MCF 10A (cell line): ENCODE measurements at regions not wholly inside any gene's neighbourhood (a gene's known extent, or its start where the extent isn't known, plus 50 kb on each side); places are given as distances from the start of the nearest gene placed in this dataset.

Experiments
- BruUV-seq: library from RNA; stranded (reverse); fragments of 400-500 nt; replicated peaks from 2 replicates; lab custom pipeline; 2021; lab: Mats Ljungman, UMichigan
- CTCF ChIA-PET: fragments of 300-600 bp; sonication (Branson Sonifier 250); formaldehyde crosslinking; extraction: SDS; loops from one replicate; lab custom pipeline; 2021; ENCODE audit warnings: antibody characterized with exemption, inconsistent platforms; lab: Yijun Ruan, JAX
- POLR2A ChIA-PET: fragments of 300-600, 350-650 bp; sonication (Branson Sonifier 250); formaldehyde crosslinking; extraction: SDS; loops from one replicate; lab custom pipeline; 2020; ENCODE audit warnings: antibody characterized with exemption, inconsistent platforms; lab: Yijun Ruan, JAX
- DNase-seq: peaks from one replicate; pipeline ENCODE4 v3.0.0-alpha.2; 2018; ENCODE audit not compliant: unreplicated experiment
- H3K27ac Mint-ChIP-seq: one replicate; pipeline ENCODE4 v1.8.0; 2022; ENCODE audit warnings: mild to moderate bottlenecking, low read depth, mixed read lengths; ENCODE audit not compliant: unreplicated experiment
- H3K27me3 Mint-ChIP-seq: one replicate; pipeline ENCODE4 v1.8.0; 2022; ENCODE audit warnings: mixed read lengths; ENCODE audit not compliant: insufficient read depth, unreplicated experiment
- H3K36me3 Mint-ChIP-seq: one replicate; pipeline ENCODE4 v1.8.0; 2022; ENCODE audit warnings: mild to moderate bottlenecking, moderate library complexity, mixed read lengths; ENCODE audit not compliant: insufficient read depth, unreplicated experiment
- H3K4me1 Mint-ChIP-seq: one replicate; pipeline ENCODE4 v1.8.0; 2022; ENCODE audit warnings: mixed read lengths; ENCODE audit not compliant: insufficient read depth, unreplicated experiment
- H3K4me3 Mint-ChIP-seq: one replicate; pipeline ENCODE4 v1.8.0; 2022; ENCODE audit warnings: mild to moderate bottlenecking, moderate library complexity, mixed read lengths; ENCODE audit not compliant: unreplicated experiment
- H3K9me3 Mint-ChIP-seq: one replicate; pipeline ENCODE4 v1.8.0; 2022; ENCODE audit warnings: mixed read lengths; ENCODE audit not compliant: unreplicated experiment
- CTCF ChIP-seq: fragments of 200-600 bp; IDR thresholded peaks from one replicate; pipeline ENCODE4 v1.8.0; 2022; ENCODE audit warnings: antibody characterized with exemption, mild to moderate bottlenecking; ENCODE audit not compliant: unreplicated experiment
- intact Hi-C: fragments of 100-400 bp; cut with micrococcal nuclease; formaldehyde crosslinking; loops from 2 replicates; pipeline ENCODE4 v1.14.1; 2022

GRCh38 chr12:75812271-75813018, 219.1 kb downstream of the PHLDA1 start:
- DNase-seq, result no peak
- POLR2A ChIA-PET, result interaction anchor here (1.3 kb wide), 1 partner anchor 219 kb away, joined by 3 read pairs; the partner anchor contains the start of gene PHLDA1
- no peaks in the 10 kb centered on the region for H3K36me3 Mint-ChIP-seq
- CTCF ChIA-PET, result interaction anchor here (0.8 to 1.3 kb wide), 2 partner anchors 218 to 219 kb away, joined by 3 read pairs; partner anchors contain the start of gene PHLDA1
- no peak overlapping the region for H3K27ac Mint-ChIP-seq
- no peak for TF ChIP-seq CTCF
- BruUV-seq, result no TSS peak
- intact Hi-C loops, result no loop called here
- H3K4me1 Mint-ChIP-seq, result peaks cover 7% of the 10 kb centered on the region
- H3K9me3 Mint-ChIP-seq, result no peaks in the 10 kb centered on the region
- H3K4me3 Mint-ChIP-seq, result no peak overlapping the region
- no peaks in the 10 kb centered on the region for H3K27me3 Mint-ChIP-seq

- H3K36me3 Mint-ChIP-seq, result no peaks in the 10 kb centered on the region
- no peaks in the 10 kb centered on the region for H3K27me3 Mint-ChIP-seq
- ChIA-PET CTCF (no interaction called here), POLR2A (interaction anchor here (0.6 kb wide), 1 partner anchor 307 kb away, joined by 3 read pairs; no protein-coding TSS in a partner anchor)
- H3K4me3 Mint-ChIP-seq, result no peak overlapping the region
- BruUV-seq, result no TSS peak
- no peak overlapping the region for H3K27ac Mint-ChIP-seq
- DNase-seq, result no peak
- no peak for TF ChIP-seq CTCF
- no peaks in the 10 kb centered on the region for H3K9me3 Mint-ChIP-seq
- H3K4me1 Mint-ChIP-seq, result no peaks in the 10 kb centered on the region
- intact Hi-C loops, result no loop called here
Measured at GRCh38 chr12:75809746-75810145, 221.8 kb downstream of the PHLDA1 start.

GRCh38 chr12:75807494-75807893, 224.1 kb downstream of the PHLDA1 start:
- Mint-ChIP-seq H3K36me3 (no peaks in the 10 kb centered on the region), H3K9me3 (no peaks in the 10 kb centered on the region), H3K4me1 (no peaks in the 10 kb centered on the region), H3K27me3 (no peaks in the 10 kb centered on the region), H3K4me3 (no peak overlapping the region), H3K27ac (no peak overlapping the region)
- POLR2A ChIA-PET, result no interaction called here
- CTCF ChIA-PET, result no interaction called here
- BruUV-seq, result no TSS peak
- no peak for TF ChIP-seq CTCF
- DNase-seq, result no peak
- intact Hi-C loops, result no loop called here

DNA sequence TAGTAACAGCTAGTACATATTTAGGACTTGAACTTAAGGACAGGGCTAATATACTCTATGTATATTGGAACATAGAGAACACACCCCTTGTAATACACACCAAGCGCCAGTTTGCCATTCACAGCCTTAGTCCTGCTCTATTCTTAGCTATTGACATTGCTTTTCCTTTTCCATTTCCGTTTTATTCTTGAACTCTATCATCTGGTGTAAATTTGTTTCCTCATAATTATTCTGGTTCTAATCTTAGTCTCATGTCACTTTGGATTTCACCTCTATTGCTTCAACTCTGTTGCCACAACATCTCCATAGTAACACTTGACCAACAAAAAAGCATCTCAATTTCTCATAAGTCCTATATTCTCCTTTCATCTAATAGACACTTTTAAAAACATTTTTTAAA, 225.7 kb downstream of the PHLDA1 start:
- no peaks in the 10 kb centered on the region for H3K9me3 Mint-ChIP-seq
- DNase-seq, result no peak
- intact Hi-C loops, result no loop called here
- BruUV-seq, result no TSS peak
- H3K27me3 Mint-ChIP-seq, result no peaks in the 10 kb centered on the region
- ChIA-PET POLR2A (interaction anchor here (0.9 to 1.2 kb wide), 3 partner anchors 9 to 227 kb away, joined by 3 to 5 read pairs (median 3); no protein-coding TSS in a partner anchor), CTCF (interaction anchor here (0.6 to 1.2 kb wide), 2 partner anchors 10 to 182 kb away, joined by 3 to 7 read pairs; no protein-coding TSS in a partner anchor)
- H3K4me1 Mint-ChIP-seq, result no peaks in the 10 kb centered on the region
- H3K4me3 Mint-ChIP-seq, result no peak overlapping the region
- no peaks in the 10 kb centered on the region for H3K36me3 Mint-ChIP-seq
- no peak for TF ChIP-seq CTCF
- H3K27ac Mint-ChIP-seq, result no peak overlapping the region
